Liver (tissue), 8 donors: ENCODE measurements at regions not wholly inside any gene's neighbourhood (a gene's known extent, or its start where the extent isn't known, plus 50 kb on each side); places are given as distances from the start of the nearest gene placed in this dataset.

Source experiments
- DNase-seq: peaks from one replicate; pipeline ENCODE4 v3.0.0-alpha.2; 2017; ENCODE audit warnings: low spot score
- H3K27ac ChIP-seq, 2 donors: one replicate each; pipeline ENCODE4 v1.7.0; 2013; ENCODE audit warnings: inconsistent platforms in 2 of 2, low read length in 2 of 2, control low read depth in 1 of 2, low read depth in 1 of 2, mild to moderate bottlenecking in 1 of 2
- H3K27me3 ChIP-seq, 4 donors: one replicate each; pipeline versions ENCODE4 v1.6.1 to v1.7.0; 2013; ENCODE audit warnings: low read length in 3 of 4, inconsistent platforms in 1 of 4, mild to moderate bottlenecking in 1 of 4, moderate library complexity in 1 of 4; ENCODE audit not compliant: control insufficient read depth in 4 of 4, insufficient read depth in 4 of 4
- H3K36me3 ChIP-seq, 4 donors: one replicate each; pipeline versions ENCODE4 v1.6.1 to v1.7.0; 2013; ENCODE audit warnings: low read length in 3 of 4, mild to moderate bottlenecking in 3 of 4, low read depth in 1 of 4, moderate library complexity in 1 of 4; ENCODE audit not compliant: control insufficient read depth in 4 of 4, insufficient read depth in 3 of 4
- H3K4me1 ChIP-seq, 4 donors: one replicate each; pipeline versions ENCODE4 v1.6.1 to v1.7.0; 2013; ENCODE audit warnings: low read length in 3 of 4, mild to moderate bottlenecking in 3 of 4, moderate library complexity in 1 of 4; ENCODE audit not compliant: control insufficient read depth in 4 of 4, insufficient read depth in 4 of 4
- H3K4me3 ChIP-seq, 3 donors: one replicate each; pipeline versions ENCODE4 v1.6.1 to v1.7.0; 2013; ENCODE audit warnings: low read length in 3 of 3, control low read depth in 1 of 3, low read depth in 1 of 3, mild to moderate bottlenecking in 1 of 3
- H3K9ac ChIP-seq, 2 donors: one replicate each; pipeline ENCODE4 v1.7.0; 2013; ENCODE audit warnings: low read length in 2 of 2, mild to moderate bottlenecking in 2 of 2, moderate library complexity in 2 of 2, control low read depth in 1 of 2, low read depth in 1 of 2
- H3K9me3 ChIP-seq, 4 donors: one replicate each; pipeline versions ENCODE4 v1.6.1 to v1.7.0; 2013; ENCODE audit warnings: low read length in 3 of 4; ENCODE audit not compliant: control insufficient read depth in 4 of 4
- ATF3 ChIP-seq: IDR thresholded peaks from 2 replicates; pipeline ENCODE4 v1.6.1; 2016; ENCODE audit warnings: antibody characterized with exemption
- CTCF ChIP-seq: fragments of 150-350 bp; IDR thresholded peaks from 2 replicates; pipeline ENCODE4 v1.5.1; 2017; ENCODE audit warnings: improper control_type of control experiment, low read depth, low read length; ENCODE audit not compliant: missing input control
- EGR1 ChIP-seq, 2 donors: IDR thresholded peaks; 2 replicates each; pipeline ENCODE4 v1.6.1; 2016 to 2018; ENCODE audit warnings: antibody characterized with exemption in 2 of 2, low read depth in 2 of 2
- FOXA1 ChIP-seq: IDR thresholded peaks from 2 replicates; pipeline ENCODE4 v1.6.1; 2016; ENCODE audit warnings: antibody characterized with exemption
- FOXA2 ChIP-seq: IDR thresholded peaks from 2 replicates; pipeline ENCODE4 v1.6.1; 2016; ENCODE audit warnings: antibody characterized with exemption
- GABPA ChIP-seq, 2 donors: IDR thresholded peaks in 1 of 2; conservative IDR thresholded peaks in 1 of 2; 2 replicates each; pipeline ENCODE4 v1.6.1; 2016; ENCODE audit warnings: antibody characterized with exemption in 2 of 2, mild to moderate bottlenecking in 1 of 2, moderate library complexity in 1 of 2
- HNF4A ChIP-seq, 2 donors: conservative IDR thresholded peaks; 2 replicates each; pipeline ENCODE4 v1.6.1; 2016; ENCODE audit warnings: antibody characterized with exemption in 2 of 2, mild to moderate bottlenecking in 2 of 2
- HNF4G ChIP-seq: IDR thresholded peaks from 2 replicates; pipeline ENCODE4 v1.6.1; 2016; ENCODE audit warnings: antibody characterized with exemption
- MAX ChIP-seq: IDR thresholded peaks from 2 replicates; pipeline ENCODE4 v1.6.1; 2016; ENCODE audit warnings: antibody characterized with exemption
- NR2F2 ChIP-seq: IDR thresholded peaks from 2 replicates; pipeline ENCODE4 v1.6.1; 2016; ENCODE audit warnings: antibody characterized with exemption
- RAD21 ChIP-seq, 2 donors: IDR thresholded peaks; 2 replicates each; pipeline ENCODE4 v1.6.1; 2016; ENCODE audit warnings: antibody characterized with exemption in 2 of 2, mild to moderate bottlenecking in 2 of 2
- REST ChIP-seq: IDR thresholded peaks from 2 replicates; pipeline ENCODE4 v1.6.1; 2016; ENCODE audit warnings: antibody characterized with exemption, mild to moderate bottlenecking
- RXRA ChIP-seq, 2 donors: IDR thresholded peaks; 2 replicates each; pipeline ENCODE4 v1.6.1; 2017 to 2018; ENCODE audit warnings: antibody characterized with exemption in 2 of 2, mild to moderate bottlenecking in 1 of 2
- SP1 ChIP-seq: IDR thresholded peaks from 2 replicates; pipeline ENCODE4 v1.6.1; 2018; ENCODE audit warnings: antibody characterized with exemption, mild to moderate bottlenecking
- TAF1 ChIP-seq: conservative IDR thresholded peaks from 2 replicates; pipeline ENCODE4 v1.6.1; 2016; ENCODE audit warnings: antibody characterized with exemption, mild to moderate bottlenecking
- YY1 ChIP-seq: IDR thresholded peaks from 2 replicates; pipeline ENCODE4 v1.6.1; 2016; ENCODE audit warnings: antibody characterized with exemption, mild to moderate bottlenecking
- ZBTB33 ChIP-seq: IDR thresholded peaks from 2 replicates; pipeline ENCODE4 v1.6.1; 2016; ENCODE audit warnings: antibody characterized with exemption
- WGBS: extraction: QIAGEN DNeasy Blood & Tissue Kit; methylation state at CpG from one replicate; pipeline ENCODE4 v1.1.7; 2013; 5-methylcytosine and 5-hydroxymethylcytosine counted together
- donor health status: healthy.
- donor health status: healthy.
- donor health status: healthy.
- donor health status: healthy.
- donor health status: healthy.

GRCh38 chr4:8681391-8681790, 88.8 kb downstream of the CPZ start:
- peaks cover 0 to 12% (median 1%) of the 10 kb centered on the region in 4 donors for H3K27me3 ChIP-seq
- H3K27ac ChIP-seq, result no peak overlapping the region
- no peak overlapping the region for H3K9ac ChIP-seq
- H3K36me3 ChIP-seq, result no peaks in the 10 kb centered on the region
- DNase-seq, result no peak
- H3K9me3 ChIP-seq, result no peaks in the 10 kb centered on the region
- H3K4me3 ChIP-seq, result no peak overlapping the region
- TF ChIP-seq FOXA1 (no peak), NR2F2 (no peak), TAF1 (no peak), RXRA (IDR thresholded peaks at IDR 0.05) (no peak), CTCF (no peak), SP1 (no peak), ATF3 (no peak), HNF4A (conservative IDR thresholded peaks at IDR 0.05) (no peak)
- H3K4me1 ChIP-seq, result no peaks in the 10 kb centered on the region
- WGBS, result 59% methylated on average over 11 of the region's 11 CpGs

- no peaks in the 10 kb centered on the region for H3K9me3 ChIP-seq
- no peak overlapping the region for H3K9ac ChIP-seq
- peaks cover 0 to 6% (median 0%) of the 10 kb centered on the region in 4 donors for H3K27me3 ChIP-seq
- H3K36me3 ChIP-seq, result no peaks in the 10 kb centered on the region
- no peaks in the 10 kb centered on the region for H3K4me1 ChIP-seq
- TF ChIP-seq EGR1 (IDR thresholded peaks at IDR 0.05; ENCODE audit: low read depth in 2 of 2) (no peak), TAF1 (no peak), YY1 (no peak), HNF4G (no peak), GABPA (IDR thresholded peaks at IDR 0.05 in 1 of 2, conservative IDR thresholded peaks at IDR 0.05 in 1 of 2) (no peak), REST (no peak), RAD21 (IDR thresholded peaks at IDR 0.05) (no peak), NR2F2 (no peak), ATF3 (no peak), ZBTB33 (no peak), FOXA2 (no peak), MAX (no peak), HNF4A (conservative IDR thresholded peaks at IDR 0.05) (no peak)
- H3K27ac ChIP-seq, result no peak overlapping the region
- no peak overlapping the region for H3K4me3 ChIP-seq
- no peak for DNase-seq
- 60% methylated on average over 2 of the region's 2 CpGs for WGBS
Measured at GRCh38 chr4:8679032-8679431, 86.5 kb downstream of the CPZ start.
